ENCODE measurements at regions not wholly inside any gene's neighbourhood (a gene's known extent, or its start where the extent isn't known, plus 50 kb on each side); places are given as distances from the start of the nearest gene placed in this dataset.

GRCh38 chr11:134712228-134713145, 300.4 kb upstream of the B3GAT1 start (continued):
- TF ChIP-seq HES1 (IDR thresholded peaks at IDR 0.05; ENCODE audit: low read depth) (no peak), NFIX (CRISPR knock-in tag; IDR thresholded peaks at IDR 0.05; ENCODE audit: low read depth) (no peak), KAT7 (CRISPR knock-in tag; IDR thresholded peaks at IDR 0.05; ENCODE audit: borderline replicate concordance) (no peak), BHLHE40 (IDR thresholded peaks at IDR 0.05; ENCODE audit: low read length) (peak; percentile 40; the same call in 1 of the 2 replicates), TRIM28 (IDR thresholded peaks at IDR 0.05) (no peak), CXXC5 (CRISPR knock-in tag; IDR thresholded peaks at IDR 0.05) (peak; percentile 86), MBD2 (IDR thresholded peaks at IDR 0.05; ENCODE audit: borderline replicate concordance, low read depth) (no peak), USF2 (CRISPR knock-in tag; IDR thresholded peaks at IDR 0.05) (peak; percentile 60), PHTF2 (CRISPR knock-in tag; IDR thresholded peaks at IDR 0.05) (no peak), ZNF740 (CRISPR knock-in tag; IDR thresholded peaks at IDR 0.05) (no peak), ZNF740 (tag; IDR thresholded peaks at IDR 0.05) (no peak), ZNF282 (CRISPR knock-in tag; IDR thresholded peaks at IDR 0.05) (no peak), ZBTB2 (IDR thresholded peaks at IDR 0.05) (peak; percentile 83; the same call in 1 of the 2 replicates), GMEB1 (CRISPR knock-in tag; IDR thresholded peaks at IDR 0.05) (peak; percentile 97), POLR3G (IDR thresholded peaks at IDR 0.05; ENCODE audit: extremely low read depth, insufficient read length, insufficient replicate concordance) (no peak), USF1 (CRISPR knock-in tag; IDR thresholded peaks at IDR 0.05) (peak; percentile 30; the same call in 1 of the 2 replicates), EZH2 (IDR thresholded peaks at IDR 0.05; ENCODE audit: borderline replicate concordance, low read depth, low read length) (no peak), FOSL1 (tag; conservative IDR thresholded peaks at IDR 0.05) (no peak), ZNF511 (CRISPR knock-in tag; IDR thresholded peaks at IDR 0.05) (no peak), ZNF253 (CRISPR knock-in tag; conservative IDR thresholded peaks at IDR 0.05) (no peak), FOXK2 (conservative IDR thresholded peaks at IDR 0.05 in 1 of 2, IDR thresholded peaks at IDR 0.05 in 1 of 2; ENCODE audit: low read depth in 2 of 2) (no peak)
